Stimulated activated memory B cell treated with anti-CD40 and anti-IgM and Interleukin-4, amounts not matched to agents 10 μg/mL and 1 μg/mL and 100 μg/mL, for 72 hours (primary cell): ENCODE measurements at regions not wholly inside any gene's neighbourhood (a gene's known extent, or its start where the extent isn't known, plus 50 kb on each side); places are given as distances from the start of the nearest gene placed in this dataset.
"Not testable (repeated sequence)": the region's sequence is repeated elsewhere in the genome, so short reads cannot be mapped to it uniquely, and the experiment has no call there.

Source experiments
- ATAC-seq: fragments of 150-1000 bp; cut with Tn5 transposase; 2 replicates; pipeline ENCODE4 v1.10.0; 2021
- H3K27ac Mint-ChIP-seq: one replicate; pipeline ENCODE4 v1.8.0; 2022; ENCODE audit warnings: mild to moderate bottlenecking, mixed read lengths
- H3K27me3 Mint-ChIP-seq: one replicate; pipeline ENCODE4 v1.8.0; 2022; ENCODE audit warnings: mixed read lengths
- H3K36me3 Mint-ChIP-seq: one replicate; pipeline ENCODE4 v1.8.0; 2022; ENCODE audit warnings: mixed read lengths
- H3K4me1 Mint-ChIP-seq: one replicate; pipeline ENCODE4 v1.8.0; 2022; ENCODE audit warnings: mixed read lengths
- H3K4me3 Mint-ChIP-seq: one replicate; pipeline ENCODE4 v1.8.0; 2022; ENCODE audit warnings: mild to moderate bottlenecking, moderate library complexity, mixed read lengths
- H3K9me3 Mint-ChIP-seq: one replicate; pipeline ENCODE4 v1.8.0; 2022; ENCODE audit warnings: mixed read lengths

GRCh38 chr2:230627806-230628724 lies 84.6 kb upstream of the CAB39 start:
- no peak overlapping the region for H3K4me3 Mint-ChIP-seq
- H3K9me3 Mint-ChIP-seq: no peaks in the 10 kb centered on the region
- H3K4me1 Mint-ChIP-seq: peaks cover 7% of the 10 kb centered on the region
- ATAC-seq: no peak
- no peaks in the 10 kb centered on the region for H3K27me3 Mint-ChIP-seq
- peak overlapping the region; percentile 4 for H3K27ac Mint-ChIP-seq
- H3K36me3 Mint-ChIP-seq: no peaks in the 10 kb centered on the region

- H3K36me3 Mint-ChIP-seq: no peaks in the 10 kb centered on the region
- H3K27ac Mint-ChIP-seq: no peak overlapping the region
- H3K4me1 Mint-ChIP-seq: no peaks in the 10 kb centered on the region
- no peak overlapping the region for H3K4me3 Mint-ChIP-seq
- no peaks in the 10 kb centered on the region for H3K27me3 Mint-ChIP-seq
- H3K9me3 Mint-ChIP-seq: no peaks in the 10 kb centered on the region
- no peak for ATAC-seq
Measured at GRCh38 chr2:230631470-230631869, 81.2 kb upstream of the CAB39 start.

GRCh38 chr2:230634146-230634545 lies 78.5 kb upstream of the CAB39 start:
- Mint-ChIP-seq H3K4me3 (no peak overlapping the region), H3K27ac (no peak overlapping the region), H3K9me3 (no peaks in the 10 kb centered on the region), H3K36me3 (no peaks in the 10 kb centered on the region), H3K4me1 (peaks cover 8% of the 10 kb centered on the region), H3K27me3 (no peaks in the 10 kb centered on the region)
- no peak for ATAC-seq

- not testable (repeated sequence) for ATAC-seq, H3K27ac Mint-ChIP-seq, H3K4me1 Mint-ChIP-seq, H3K27me3 Mint-ChIP-seq, H3K36me3 Mint-ChIP-seq, H3K4me3 Mint-ChIP-seq, H3K9me3 Mint-ChIP-seq
Measured at GRCh38 chr2:230634721-230635313, 77.8 kb upstream of the CAB39 start.

GRCh38 chr2:230636684-230637271 lies 75.9 kb upstream of the CAB39 start:
- no peak overlapping the region for H3K4me3 Mint-ChIP-seq
- H3K36me3 Mint-ChIP-seq: no peaks in the 10 kb centered on the region
- ATAC-seq: peak; percentile 50
- H3K27ac Mint-ChIP-seq: no peak overlapping the region
- H3K9me3 Mint-ChIP-seq: no peaks in the 10 kb centered on the region
- peaks cover 8% of the 10 kb centered on the region for H3K4me1 Mint-ChIP-seq
- H3K27me3 Mint-ChIP-seq: no peaks in the 10 kb centered on the region

- not testable (repeated sequence) for H3K27me3 Mint-ChIP-seq, H3K4me3 Mint-ChIP-seq, H3K27ac Mint-ChIP-seq, ATAC-seq, H3K36me3 Mint-ChIP-seq, H3K4me1 Mint-ChIP-seq, H3K9me3 Mint-ChIP-seq
Measured at GRCh38 chr2:230637486-230637885, 75.2 kb upstream of the CAB39 start.

- Mint-ChIP-seq H3K4me1 (peaks cover 24% of the 10 kb centered on the region), H3K27me3 (no peaks in the 10 kb centered on the region), H3K27ac (no peak overlapping the region), H3K4me3 (no peak overlapping the region), H3K36me3 (no peaks in the 10 kb centered on the region), H3K9me3 (no peaks in the 10 kb centered on the region)
- no peak for ATAC-seq
Measured at GRCh38 chr2:230640540-230641011, 72.1 kb upstream of the CAB39 start.

GRCh38 chr2:230642966-230643365 lies 69.7 kb upstream of the CAB39 start:
- ATAC-seq: no peak
- H3K27me3 Mint-ChIP-seq: no peaks in the 10 kb centered on the region
- peaks cover 16% of the 10 kb centered on the region for H3K4me1 Mint-ChIP-seq
- H3K4me3 Mint-ChIP-seq: no peak overlapping the region
- H3K36me3 Mint-ChIP-seq: no peaks in the 10 kb centered on the region
- no peaks in the 10 kb centered on the region for H3K9me3 Mint-ChIP-seq
- H3K27ac Mint-ChIP-seq: peak overlapping the region; percentile 70

- no peaks in the 10 kb centered on the region for H3K9me3 Mint-ChIP-seq
Measured at GRCh38 chr2:230643576-230644291, 68.9 kb upstream of the CAB39 start.

GRCh38 chr2:230644356-230644935 lies 68.2 kb upstream of the CAB39 start:
- no peaks in the 10 kb centered on the region for H3K36me3 Mint-ChIP-seq
- no peak overlapping the region for H3K4me3 Mint-ChIP-seq
- no peaks in the 10 kb centered on the region for H3K27me3 Mint-ChIP-seq
- peaks cover 16% of the 10 kb centered on the region for H3K4me1 Mint-ChIP-seq
- H3K27ac Mint-ChIP-seq: peak overlapping the region; percentile 70
- H3K9me3 Mint-ChIP-seq: no peaks in the 10 kb centered on the region
- ATAC-seq: no peak

More at GRCh38 chr2:230643576-230644291, 68.9 kb upstream of the CAB39 start:
- Mint-ChIP-seq H3K4me3 (no peak overlapping the region), H3K36me3 (no peaks in the 10 kb centered on the region), H3K27me3 (no peaks in the 10 kb centered on the region), H3K4me1 (peaks cover 16% of the 10 kb centered on the region), H3K27ac (peak overlapping the region; percentile 70)
- peak; percentile 75 for ATAC-seq

GRCh38 chr2:230648356-230648755 lies 64.3 kb upstream of the CAB39 start:
- Mint-ChIP-seq H3K27me3 (no peaks in the 10 kb centered on the region), H3K9me3 (no peaks in the 10 kb centered on the region), H3K4me3 (no peak overlapping the region), H3K4me1 (peaks cover 38% of the 10 kb centered on the region), H3K36me3 (no peaks in the 10 kb centered on the region), H3K27ac (no peak overlapping the region)
- no peak for ATAC-seq

- peaks cover 28% of the 10 kb centered on the region for H3K4me1 Mint-ChIP-seq
- H3K9me3 Mint-ChIP-seq: no peaks in the 10 kb centered on the region
- H3K36me3 Mint-ChIP-seq: no peaks in the 10 kb centered on the region
- peak overlapping the region; percentile 17 for H3K27ac Mint-ChIP-seq
- no peaks in the 10 kb centered on the region for H3K27me3 Mint-ChIP-seq
- no peak for ATAC-seq
- H3K4me3 Mint-ChIP-seq: no peak overlapping the region
Measured at GRCh38 chr2:230650585-230651137, 62.0 kb upstream of the CAB39 start.

- Mint-ChIP-seq H3K4me3 (no peak overlapping the region), H3K27me3 (no peaks in the 10 kb centered on the region), H3K4me1 (peaks cover 57% of the 10 kb centered on the region), H3K36me3 (no peaks in the 10 kb centered on the region), H3K9me3 (no peaks in the 10 kb centered on the region), H3K27ac (no peak overlapping the region)
- no peak for ATAC-seq
Measured at GRCh38 chr2:230654057-230654456, 58.6 kb upstream of the CAB39 start.

GRCh38 chr2:230657462-230657861 lies 55.2 kb upstream of the CAB39 start:
- Mint-ChIP-seq H3K4me3 (peak overlapping the region; percentile 42), H3K27ac (peak overlapping the region; percentile 89), H3K9me3 (no peaks in the 10 kb centered on the region), H3K27me3 (no peaks in the 10 kb centered on the region), H3K36me3 (no peaks in the 10 kb centered on the region), H3K4me1 (peaks cover 69% of the 10 kb centered on the region)
- no peak for ATAC-seq
